GM19372 (cell line): ENCODE measurements at regions not wholly inside any gene's neighbourhood (a gene's known extent, or its start where the extent isn't known, plus 50 kb on each side); places are given as distances from the start of the nearest gene placed in this dataset.
"Not testable (repeated sequence)": the region's sequence is repeated elsewhere in the genome, so short reads cannot be mapped to it uniquely, and the experiment has no call there.

Source experiments
- ATAC-seq: cut with Tn5 transposase; IDR thresholded peaks from one replicate; pipeline ENCODE4 v1.9.1; 2021; ENCODE audit warnings: mild to moderate bottlenecking, low read depth, moderate library complexity; ENCODE audit not compliant: unreplicated experiment

DNA sequence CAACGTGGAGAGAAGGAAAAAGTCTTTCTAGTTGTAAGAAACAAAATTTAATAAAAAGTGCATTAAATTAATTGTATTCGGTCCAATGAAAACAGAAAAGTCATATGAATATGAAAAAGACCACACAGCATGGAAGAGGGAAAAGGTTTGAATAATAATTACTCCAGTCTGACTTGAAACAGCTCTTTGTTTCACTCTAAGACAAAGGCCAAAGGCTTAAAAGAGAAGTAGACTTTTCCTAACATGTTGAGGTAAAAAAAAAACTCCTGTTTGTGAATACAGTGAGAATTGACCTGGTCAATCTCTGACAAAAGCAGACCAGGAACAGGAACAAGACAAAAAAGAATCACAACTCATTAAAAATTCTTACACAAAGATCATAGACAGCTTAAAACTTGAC is 429.8 kb downstream of the TOX3 start:
- ATAC-seq: no peak

DNA sequence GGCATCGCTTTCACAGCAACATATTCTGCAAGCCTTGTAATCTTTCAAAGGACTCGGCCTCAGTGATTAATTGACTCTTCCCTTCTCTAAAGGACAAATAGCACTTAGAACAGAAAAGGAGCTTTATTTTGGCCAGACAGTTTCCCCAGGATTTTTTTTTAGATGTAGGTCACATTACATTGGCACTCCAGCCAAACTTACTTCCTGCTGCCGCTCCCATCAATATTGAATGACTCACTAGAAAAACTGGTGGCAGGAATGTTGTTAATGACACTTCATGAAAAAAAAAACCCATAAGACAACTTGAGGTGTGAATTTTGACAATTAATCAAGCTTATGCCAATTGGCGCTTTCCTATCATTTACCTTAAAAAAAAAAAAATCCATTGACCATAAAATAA is 432.6 kb downstream of the TOX3 start:
- no peak for ATAC-seq

DNA sequence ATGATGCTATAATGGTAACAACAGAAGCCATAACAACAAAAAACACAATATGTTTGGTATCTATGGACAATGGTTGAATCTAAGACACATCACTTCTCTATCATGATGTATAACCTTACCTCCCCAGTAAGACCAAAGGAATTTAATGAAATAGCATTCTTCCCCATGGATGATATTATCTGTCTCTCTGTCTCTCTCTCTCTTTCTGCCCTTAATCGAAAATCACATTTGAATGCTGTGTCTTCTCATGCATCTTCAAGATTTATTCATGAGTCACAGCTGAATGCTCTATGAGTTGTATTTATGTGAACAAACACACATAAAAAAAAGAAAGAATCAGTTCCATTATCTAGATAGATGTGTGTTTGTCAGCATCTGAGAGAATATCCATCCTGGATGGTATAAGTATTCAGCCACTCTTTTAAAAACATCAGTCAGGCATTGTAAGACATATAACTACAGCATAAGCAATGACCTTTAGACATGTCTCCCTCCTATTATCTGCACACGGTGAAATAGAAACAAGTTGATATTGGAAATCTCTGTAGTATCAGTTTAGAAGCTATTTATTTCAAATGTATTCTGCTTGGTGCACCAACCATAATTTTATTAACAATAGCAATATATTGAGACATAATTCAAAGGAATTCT is 433.3 kb downstream of the TOX3 start:
- ATAC-seq: no peak

DNA sequence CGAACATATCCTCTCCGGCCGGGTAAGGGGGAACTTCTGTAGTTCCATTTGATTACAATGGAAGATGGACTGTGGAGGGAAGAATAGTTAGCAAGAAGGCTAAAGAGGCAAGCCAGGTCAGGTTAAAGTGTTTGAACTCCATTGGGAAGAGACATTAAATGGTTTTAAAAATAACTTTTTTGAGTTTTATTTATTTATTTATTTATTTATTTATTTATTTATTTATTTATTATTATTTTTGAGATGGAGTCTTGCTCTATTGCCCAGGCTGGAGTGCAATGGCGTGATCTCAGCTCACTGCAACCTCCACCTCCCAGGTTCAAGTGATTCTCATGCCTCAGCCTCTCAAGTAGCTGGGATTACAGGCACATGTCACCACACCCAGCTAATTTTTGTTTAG is 441.9 kb downstream of the TOX3 start:
- ATAC-seq: not testable (repeated sequence)

DNA sequence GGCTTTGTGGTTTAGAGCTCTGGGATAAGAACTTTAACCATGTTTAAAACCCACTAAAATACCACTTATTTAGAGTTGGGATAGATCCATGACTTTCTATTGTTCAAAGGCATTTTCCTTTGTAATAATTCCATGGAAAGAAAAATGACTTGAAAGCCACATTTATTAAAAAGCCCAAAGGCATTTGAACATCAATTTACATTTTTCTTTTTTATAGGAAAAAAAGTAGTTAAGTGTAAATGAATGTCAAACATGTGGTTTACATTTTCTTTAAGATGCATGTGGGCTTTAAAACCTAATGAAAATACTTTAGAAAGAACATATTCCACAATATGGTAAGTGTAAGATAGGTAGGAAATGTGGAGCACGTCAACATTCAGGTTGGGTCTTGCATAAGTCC is 443.2 kb downstream of the TOX3 start:
- no peak for ATAC-seq

DNA sequence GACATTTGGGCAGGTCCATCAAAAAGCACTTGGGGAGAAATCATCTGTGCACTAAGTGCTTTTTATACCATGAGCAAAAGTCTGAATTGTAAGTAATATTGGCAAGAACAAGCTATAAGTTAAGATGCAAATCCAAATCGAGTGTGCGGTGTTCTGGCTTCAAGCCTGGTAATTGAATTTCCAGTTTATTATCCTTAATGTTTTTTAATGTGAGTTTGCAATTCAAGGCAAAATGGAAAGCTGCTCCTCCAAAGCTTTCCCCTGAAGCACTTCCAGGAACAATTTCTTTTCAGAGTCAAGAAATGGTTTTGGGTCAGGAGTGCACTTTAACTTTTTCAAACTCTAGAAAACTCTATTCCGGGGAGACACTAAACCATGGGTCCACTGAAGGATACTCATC is 445.7 kb downstream of the TOX3 start:
- no peak for ATAC-seq

DNA sequence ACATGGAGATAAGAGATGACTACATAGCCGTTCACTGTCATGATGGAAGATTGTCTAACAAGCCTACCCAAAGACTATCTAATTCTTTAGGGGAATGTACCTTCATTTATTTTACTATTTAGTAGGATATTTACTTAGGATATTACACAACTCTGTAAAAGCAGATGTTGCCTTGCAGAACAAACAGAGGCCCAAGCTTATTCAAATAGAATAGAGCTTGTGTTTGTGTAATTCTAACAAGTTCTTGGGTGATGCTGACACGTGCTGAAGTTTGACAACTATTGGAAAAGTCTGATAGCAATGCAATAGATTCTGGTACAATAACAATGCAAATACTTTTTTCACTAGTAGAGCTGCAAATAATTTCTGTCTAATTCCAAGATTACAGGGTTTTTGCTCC is 447.6 kb downstream of the TOX3 start:
- ATAC-seq: no peak

DNA sequence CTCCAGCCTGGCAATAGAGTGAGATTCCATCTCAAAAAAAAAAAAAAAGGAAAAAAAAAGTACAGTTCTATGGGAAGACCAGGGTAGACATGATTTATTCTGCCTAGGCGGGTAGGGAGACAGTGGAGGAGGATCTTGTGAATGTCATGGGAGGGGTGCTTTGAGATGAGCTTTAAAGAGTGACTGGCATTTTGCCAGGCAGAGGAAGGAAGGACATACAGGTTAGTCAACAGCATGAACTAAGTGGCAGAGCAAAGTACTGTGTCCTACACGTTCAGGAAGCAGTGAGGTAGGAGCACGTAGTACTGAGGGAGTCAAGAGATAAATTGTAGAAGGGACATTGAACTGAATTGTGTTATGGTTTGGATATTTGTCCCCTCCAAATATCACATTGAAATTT is 451.5 kb downstream of the TOX3 start:
- ATAC-seq: no peak

DNA sequence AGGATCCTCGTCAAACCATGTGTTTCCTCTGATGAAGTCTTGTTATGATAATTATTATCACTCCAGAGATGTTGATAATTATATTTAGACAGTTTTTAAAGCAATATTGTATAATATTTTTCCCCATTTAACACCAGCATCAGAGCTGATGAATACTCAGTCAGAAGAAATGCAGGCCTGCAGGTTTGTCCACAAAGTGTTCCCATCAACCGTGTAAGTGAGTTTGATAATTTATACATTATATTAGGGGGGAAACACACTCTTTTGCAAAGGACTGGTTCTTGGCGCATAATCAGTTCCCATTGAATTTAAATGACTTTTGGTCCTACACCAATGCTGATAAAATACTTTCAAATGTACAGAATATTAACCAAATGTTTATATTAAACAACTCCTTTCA is 454.8 kb downstream of the TOX3 start:
- no peak for ATAC-seq

DNA sequence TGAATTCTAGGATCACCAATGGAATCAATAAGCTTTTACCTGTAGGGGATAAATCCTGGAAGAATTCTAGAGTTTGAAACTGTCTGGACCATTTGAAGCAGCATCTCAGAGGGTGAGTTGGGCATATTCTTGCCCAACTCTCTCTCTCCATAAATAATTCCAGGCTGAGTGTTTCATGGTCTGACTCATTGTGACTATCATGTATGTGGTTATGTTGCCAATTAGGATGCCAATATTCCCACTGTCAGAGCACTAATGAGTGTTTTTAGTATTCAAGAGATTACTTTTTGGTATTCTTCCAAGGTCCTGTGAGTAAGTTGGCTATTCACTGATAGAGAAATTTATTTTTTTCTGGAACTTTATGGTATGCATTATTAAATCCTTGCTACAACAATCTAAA is 456.9 kb downstream of the TOX3 start:
- ATAC-seq: no peak

DNA sequence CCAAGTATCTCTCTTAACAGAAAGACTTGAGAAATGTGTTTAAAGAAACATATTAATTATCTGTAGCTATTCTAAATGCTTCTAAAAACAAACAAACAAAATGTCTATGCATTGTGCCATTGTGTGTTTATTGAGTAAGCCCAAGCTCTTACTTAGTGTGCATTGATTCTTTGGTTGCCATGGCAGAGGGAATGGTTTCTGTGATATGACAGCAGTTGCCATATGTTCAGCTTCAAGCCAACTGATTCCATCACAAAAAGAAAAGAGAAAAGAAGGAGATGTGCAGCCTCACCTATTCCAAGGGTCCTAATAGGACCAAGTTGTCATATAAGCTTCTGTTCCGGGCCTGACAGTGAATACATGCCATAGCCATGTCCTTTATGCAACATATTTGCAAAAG is 457.5 kb downstream of the TOX3 start:
- ATAC-seq: no peak

DNA sequence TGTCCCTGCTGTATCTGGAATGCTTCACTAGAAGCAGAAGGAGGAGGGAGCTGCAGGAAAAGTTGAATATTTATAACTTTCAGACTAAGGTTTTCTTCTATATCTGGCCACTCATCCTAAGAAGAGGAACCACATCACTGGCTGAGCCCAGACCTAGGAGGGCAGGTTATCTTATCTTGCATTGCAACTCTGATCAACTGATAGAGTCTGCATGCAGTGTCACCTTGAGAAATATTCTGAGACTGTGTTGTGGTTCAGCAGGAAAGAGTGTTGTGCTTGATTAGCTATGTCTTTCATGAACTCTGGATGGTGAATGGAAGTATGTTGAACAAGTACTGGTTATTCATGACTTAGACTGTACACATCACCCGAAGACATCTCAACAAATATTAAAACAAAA is 460.0 kb downstream of the TOX3 start:
- no peak for ATAC-seq

DNA sequence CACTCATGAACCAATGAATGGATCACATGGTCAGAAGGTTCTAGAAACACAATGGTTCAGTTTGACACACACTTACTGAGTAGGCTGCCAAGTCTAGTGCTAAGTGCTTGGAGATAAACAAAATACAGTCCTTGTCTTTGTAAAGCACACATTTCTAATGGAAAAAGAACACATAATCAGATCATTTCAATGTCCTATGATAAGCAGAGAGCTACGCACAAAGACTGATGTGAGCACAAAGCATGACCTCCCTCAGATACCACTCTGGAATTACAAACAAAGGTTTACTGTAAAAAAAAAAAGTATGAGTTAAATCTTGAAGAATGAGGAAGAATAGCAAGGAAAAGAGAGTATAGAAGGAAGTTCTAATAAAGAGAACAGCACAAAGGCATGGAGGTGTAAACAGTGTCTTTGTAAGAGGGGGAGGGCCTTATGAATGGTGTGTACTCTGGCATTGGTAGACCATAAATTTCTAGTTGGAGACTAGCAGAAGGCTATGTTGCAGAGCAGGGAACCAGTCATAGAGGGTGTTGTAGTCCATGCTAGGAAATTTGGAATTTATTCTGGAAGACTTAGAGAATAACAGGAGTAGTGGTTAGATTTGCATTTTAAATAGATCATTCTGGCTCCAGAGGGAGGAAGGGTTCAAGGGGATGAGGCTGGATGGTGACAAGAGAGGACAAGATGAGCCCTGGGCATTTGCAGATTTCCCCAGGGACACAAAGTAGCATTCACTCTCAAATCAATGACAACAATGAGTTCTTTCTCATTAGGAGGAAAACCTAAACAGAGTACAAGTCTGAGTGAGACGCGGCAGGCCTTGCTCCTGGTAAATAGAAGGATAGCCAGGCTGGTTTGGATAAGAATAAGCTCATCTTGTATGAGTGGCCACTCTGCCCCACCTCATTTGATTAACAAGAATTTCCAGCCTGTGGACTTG is 468.0 kb downstream of the TOX3 start:
- ATAC-seq: no peak

DNA sequence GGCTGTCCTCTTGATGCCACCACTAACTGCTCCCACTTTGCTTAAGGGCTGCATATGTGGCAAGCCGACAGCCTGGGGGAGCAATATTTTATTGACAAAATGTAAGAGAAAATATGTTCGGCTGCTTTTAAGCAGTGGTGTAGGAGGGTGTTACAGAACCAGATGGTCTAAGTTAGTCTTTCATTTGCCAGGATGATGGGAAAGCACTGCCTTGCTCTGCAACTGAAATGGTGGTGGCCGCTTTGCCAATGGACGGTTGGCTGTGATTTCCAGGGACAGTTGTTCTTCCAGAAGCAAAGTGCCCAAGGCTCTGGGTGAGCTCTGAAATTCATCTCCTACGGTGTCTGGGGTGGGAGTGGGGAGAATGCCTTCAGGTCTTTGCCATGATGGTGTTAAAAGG is 469.3 kb downstream of the TOX3 start:
- no peak for ATAC-seq

DNA sequence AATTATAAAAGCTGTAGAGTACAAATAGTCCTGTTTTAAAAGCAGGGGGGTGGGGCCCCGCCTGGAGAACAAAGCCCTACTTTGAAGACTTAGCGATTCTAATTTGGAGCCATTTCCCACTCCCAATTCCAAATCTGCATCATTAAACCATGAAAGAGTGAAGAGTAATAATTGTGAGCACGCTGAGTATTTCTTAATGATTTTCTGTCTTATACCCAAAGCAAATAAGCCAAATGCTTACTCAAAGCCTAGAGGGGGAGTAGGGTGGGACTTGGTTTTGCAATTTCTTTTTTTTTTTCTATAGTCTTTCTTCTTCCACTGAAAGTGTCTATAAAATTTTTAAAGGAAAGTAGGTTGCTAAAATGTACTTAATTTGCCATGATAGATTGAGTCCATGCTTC is 470.1 kb downstream of the TOX3 start:
- ATAC-seq: no peak

DNA sequence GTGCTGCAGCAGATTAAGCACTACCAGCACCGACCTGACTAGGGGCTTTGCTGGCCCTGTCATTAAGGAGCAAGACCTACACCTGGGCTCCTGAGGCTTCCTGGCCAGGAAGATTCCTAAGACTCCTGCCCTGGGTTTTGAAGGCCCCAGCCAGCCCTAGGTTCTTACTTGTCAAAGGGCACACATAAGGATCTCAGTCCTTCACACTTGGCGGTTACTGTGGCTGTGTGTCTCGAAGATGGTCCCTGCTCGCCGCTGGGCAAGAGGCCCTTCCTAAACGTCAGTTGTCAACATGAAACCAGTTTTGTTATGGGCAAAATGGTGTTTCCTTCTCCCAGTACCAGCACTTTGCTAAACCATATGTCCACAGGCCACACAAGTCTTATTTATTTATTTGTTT is 470.6 kb downstream of the TOX3 start:
- no peak for ATAC-seq

DNA sequence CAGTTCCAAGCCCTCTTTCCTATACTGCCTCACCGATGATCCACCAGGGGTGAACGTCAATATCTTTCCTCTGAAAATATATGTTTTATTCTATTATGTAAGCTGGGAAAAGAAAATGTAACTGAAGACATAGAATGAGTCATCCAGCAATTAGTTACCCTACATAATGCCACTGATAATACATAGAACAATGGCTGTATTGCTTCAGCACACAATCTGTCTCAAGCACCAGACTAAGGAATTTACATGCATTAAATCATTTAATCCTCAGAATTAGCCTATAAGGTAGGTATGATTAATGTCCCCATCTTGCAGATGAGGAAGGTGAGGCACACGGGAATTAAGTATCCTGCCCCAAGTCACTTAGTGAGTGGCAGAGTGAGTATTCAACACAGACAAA is 472.8 kb downstream of the TOX3 start:
- no peak for ATAC-seq

DNA sequence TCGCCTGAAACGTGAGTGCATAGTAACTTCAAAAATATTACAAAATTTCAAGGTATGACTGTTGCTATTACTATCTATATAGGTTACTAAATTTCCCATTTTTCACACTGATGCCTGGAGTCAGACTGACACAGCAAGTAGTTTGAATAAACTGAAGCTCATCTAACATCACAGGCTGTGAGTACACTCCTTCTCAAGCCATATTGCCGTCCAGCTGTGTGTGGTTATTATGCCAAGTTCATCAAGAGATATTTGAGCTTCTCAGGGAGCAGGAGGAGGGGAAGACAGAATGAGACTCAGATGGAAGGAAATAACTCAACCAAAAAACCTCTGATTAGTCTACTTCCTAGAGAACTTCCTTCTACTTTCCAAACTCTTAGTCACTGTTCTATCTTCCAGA is 473.9 kb downstream of the TOX3 start:
- no peak for ATAC-seq

DNA sequence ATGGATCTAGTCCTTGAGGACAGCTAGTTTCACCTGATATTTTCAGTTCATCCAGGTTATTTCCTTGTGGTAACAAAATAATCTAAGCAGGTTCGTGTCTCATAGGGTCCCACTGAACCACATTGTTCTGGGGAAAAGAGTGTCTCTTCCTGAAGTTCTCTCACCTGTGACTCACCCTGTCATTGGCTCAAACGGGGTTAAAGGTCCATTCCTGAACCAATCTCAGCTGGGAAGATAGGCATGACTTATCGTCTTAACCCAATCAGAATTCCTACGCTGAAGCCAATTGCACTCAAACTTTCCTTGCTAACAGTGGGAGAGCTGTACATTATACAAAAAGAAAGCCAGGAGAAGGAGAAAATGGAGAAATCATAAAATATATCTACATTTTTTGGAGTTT is 475.8 kb downstream of the TOX3 start:
- no peak for ATAC-seq

DNA sequence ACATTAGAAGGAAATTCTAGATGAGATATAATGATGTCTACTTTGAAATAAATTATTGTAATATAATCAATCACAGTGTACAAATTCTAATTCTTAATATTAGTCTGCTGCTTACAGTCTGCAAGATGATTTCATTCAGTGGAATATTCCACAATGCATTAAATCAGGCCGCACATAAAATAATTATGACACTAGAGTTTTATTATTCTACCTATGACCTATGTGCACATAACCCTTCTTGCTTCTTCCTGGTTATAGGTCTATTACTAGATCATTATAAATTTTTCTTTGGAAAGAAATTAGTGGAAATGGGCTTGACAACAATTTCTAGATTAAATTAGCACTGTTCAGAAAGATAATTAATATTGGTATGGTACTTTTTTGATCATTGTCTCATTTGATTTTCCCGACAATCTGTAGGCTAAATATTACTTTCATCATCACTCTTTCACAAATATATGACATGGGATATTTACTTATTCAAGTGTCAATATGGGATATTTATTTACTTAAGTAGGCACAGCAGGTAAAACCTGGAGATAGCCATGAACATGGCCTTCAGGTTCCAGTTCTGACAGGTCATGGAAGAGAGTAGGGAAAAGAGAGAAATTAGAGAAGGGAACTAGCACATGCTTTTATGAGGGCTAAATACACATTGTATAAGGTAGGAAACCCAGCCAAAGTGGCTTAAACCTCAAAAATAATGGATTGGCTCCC is 476.4 kb downstream of the TOX3 start:
- ATAC-seq: no peak

DNA sequence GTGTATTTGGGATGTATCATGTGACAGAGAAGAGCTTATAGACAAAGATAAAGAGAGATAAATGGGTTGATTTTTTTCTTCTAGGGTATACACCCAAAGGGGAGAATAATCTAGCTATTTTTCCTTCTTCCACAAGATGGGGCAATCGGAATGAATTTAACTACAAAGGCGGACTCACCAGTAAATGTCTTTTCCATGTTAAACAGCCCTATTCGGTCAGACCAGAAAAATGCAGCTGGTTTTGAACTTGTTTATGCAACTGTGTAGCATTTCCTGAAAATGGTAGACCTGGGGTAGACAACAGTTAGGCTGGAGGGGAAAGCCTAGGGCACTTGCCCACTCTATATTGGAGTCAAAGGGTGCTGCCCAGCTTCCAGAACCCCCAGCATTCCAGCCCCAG is 477.1 kb downstream of the TOX3 start:
- ATAC-seq: no peak
